Karpas-422 (cell line): ENCODE measurements at regions not wholly inside any gene's neighbourhood (a gene's known extent, or its start where the extent isn't known, plus 50 kb on each side); places are given as distances from the start of the nearest gene placed in this dataset.
"Not testable (repeated sequence)": the region's sequence is repeated elsewhere in the genome, so short reads cannot be mapped to it uniquely, and the experiment has no call there.

ENCODE experiments used
- DNase-seq: peaks from one replicate; pipeline ENCODE4 v3.0.0-alpha.2; 2015
- H2AFZ ChIP-seq: fragments of 200-600 bp; sonication (generic); 2 replicates; pipeline ENCODE4 v1.6.1; 2014; ENCODE audit warnings: antibody characterized with exemption, low read length, mixed read lengths
- H3K27ac ChIP-seq: fragments of 200-600 bp; sonication (generic); 2 replicates; pipeline ENCODE4 v1.5.1; 2014; ENCODE audit warnings: mild to moderate bottlenecking, low read length, moderate library complexity
- H3K27me3 ChIP-seq: fragments of 200-600 bp; sonication (generic); 2 replicates; pipeline ENCODE4 v1.6.1; 2014; ENCODE audit warnings: low read length, mixed read lengths
- H3K36me3 ChIP-seq: fragments of 200-600 bp; sonication (generic); 2 replicates; pipeline ENCODE4 v1.6.1; 2014; ENCODE audit warnings: low read length, mixed read lengths; ENCODE audit not compliant: insufficient read depth
- H3K4me1 ChIP-seq: fragments of 200-600 bp; sonication (generic); 2 replicates; pipeline ENCODE4 v1.6.1; 2014; ENCODE audit warnings: mild to moderate bottlenecking, low read length, mixed read lengths
- H3K4me2 ChIP-seq: fragments of 200-600 bp; sonication (generic); 2 replicates; pipeline ENCODE4 v1.6.1; 2014; ENCODE audit warnings: low read length, low read depth, mild to moderate bottlenecking; ENCODE audit not compliant: poor library complexity, severe bottlenecking
- H3K4me3 ChIP-seq: fragments of 200-600 bp; sonication (generic); 2 replicates; pipeline ENCODE4 v1.5.1; 2014; ENCODE audit warnings: mild to moderate bottlenecking, antibody characterized with exemption, low read length, mixed read lengths
- H3K79me2 ChIP-seq: fragments of 200-600 bp; sonication (generic); 2 replicates; pipeline ENCODE4 v1.6.1; 2014; ENCODE audit warnings: mild to moderate bottlenecking, low read length, mixed read lengths
- H3K9ac ChIP-seq: fragments of 200-600 bp; sonication (generic); 2 replicates; pipeline ENCODE4 v1.6.0; 2014; ENCODE audit warnings: low read length
- H3K9me2 ChIP-seq: fragments of 200-600 bp; sonication (generic), shearing (Covaris generic); replicated peaks from 2 replicates; pipeline ENCODE4 v1.6.0; 2014; ENCODE audit warnings: mild to moderate bottlenecking, low read length, moderate library complexity; ENCODE audit not compliant: insufficient read depth
- H3K9me3 ChIP-seq: fragments of 300-700, 200-600 bp; sonication (generic); 2 replicates; pipeline ENCODE4 v1.6.1; 2014; ENCODE audit warnings: low read length, mixed read lengths
- H4K20me1 ChIP-seq: fragments of 200-600 bp; sonication (generic); 2 replicates; pipeline ENCODE4 v1.6.1; 2014; ENCODE audit warnings: mild to moderate bottlenecking, antibody characterized with exemption, low read length, low read depth; ENCODE audit not compliant: insufficient read depth

- no peaks in the 10 kb centered on the region for H3K79me2 ChIP-seq
- H3K4me2 ChIP-seq, result no peak overlapping the region
- no peaks in the 10 kb centered on the region for H4K20me1 ChIP-seq
- no peaks in the 10 kb centered on the region for H3K4me1 ChIP-seq
- no peak overlapping the region for H3K9ac ChIP-seq
- H2AFZ ChIP-seq, result no peak overlapping the region
- no peaks in the 10 kb centered on the region for H3K9me2 ChIP-seq
- no peaks in the 10 kb centered on the region for H3K27me3 ChIP-seq
- peaks cover 47% of the 10 kb centered on the region for H3K9me3 ChIP-seq
- no peak overlapping the region for H3K4me3 ChIP-seq
- H3K36me3 ChIP-seq, result no peaks in the 10 kb centered on the region
- no peak overlapping the region for H3K27ac ChIP-seq
- DNase-seq, result no peak
Observed at GRCh38 chr4:161285461-161285860, 878.3 kb downstream of the FSTL5 start.

DNA sequence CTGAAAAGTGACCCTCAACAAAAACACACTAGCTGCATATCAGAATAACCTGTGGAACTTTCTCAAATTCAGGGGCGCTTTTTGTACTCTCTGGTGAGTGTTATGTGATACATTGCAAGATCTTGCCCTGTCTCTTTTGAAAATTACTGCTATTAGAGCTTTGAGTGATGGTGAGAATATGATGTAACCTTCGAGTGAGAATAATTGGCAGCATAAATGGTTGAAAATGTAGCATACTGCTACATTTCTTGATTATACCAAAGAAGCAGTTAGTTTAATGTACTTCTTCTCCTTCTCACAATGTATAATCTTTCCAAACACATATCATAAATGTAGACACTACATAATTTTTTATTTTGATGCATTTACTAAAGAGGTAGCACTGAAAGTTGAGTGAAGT lies 882.9 kb downstream of the FSTL5 start:
- H3K4me3 ChIP-seq, result no peak overlapping the region
- no peak for DNase-seq
- H2AFZ ChIP-seq, result no peak overlapping the region
- no peak overlapping the region for H3K27ac ChIP-seq
- H3K9ac ChIP-seq, result no peak overlapping the region
- no peaks in the 10 kb centered on the region for H3K9me2 ChIP-seq
- no peaks in the 10 kb centered on the region for H3K36me3 ChIP-seq
- no peaks in the 10 kb centered on the region for H3K4me1 ChIP-seq
- no peaks in the 10 kb centered on the region for H3K27me3 ChIP-seq
- H3K9me3 ChIP-seq, result peaks cover 48% of the 10 kb centered on the region
- H4K20me1 ChIP-seq, result no peaks in the 10 kb centered on the region
- no peaks in the 10 kb centered on the region for H3K79me2 ChIP-seq
- no peak overlapping the region for H3K4me2 ChIP-seq

DNA sequence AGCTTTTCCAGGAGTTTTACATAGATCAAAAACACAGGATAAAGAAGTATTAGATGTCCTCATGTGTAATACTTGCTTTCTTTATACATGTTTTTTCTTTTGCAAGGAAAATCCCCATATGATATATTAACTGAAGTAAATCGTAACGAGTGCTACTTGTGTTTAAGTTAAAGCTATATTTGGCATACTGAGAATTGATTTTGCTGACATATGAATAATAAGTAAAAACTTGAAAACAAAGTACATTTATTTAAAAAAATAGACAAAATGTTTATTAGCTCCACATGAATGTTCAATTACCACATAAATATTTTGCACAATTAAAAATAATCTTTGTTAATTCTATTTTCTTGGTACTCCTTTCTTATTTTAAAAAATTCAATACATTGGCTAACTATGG lies 884.7 kb downstream of the FSTL5 start:
- no peak overlapping the region for H3K27ac ChIP-seq
- no peak overlapping the region for H3K9ac ChIP-seq
- no peak overlapping the region for H3K4me3 ChIP-seq
- no peak overlapping the region for H3K4me2 ChIP-seq
- no peak overlapping the region for H2AFZ ChIP-seq
- no peaks in the 10 kb centered on the region; the same call in 1 of the 2 replicates for H3K9me2 ChIP-seq
- DNase-seq, result no peak
- no peaks in the 10 kb centered on the region for H4K20me1 ChIP-seq
- no peaks in the 10 kb centered on the region for H3K79me2 ChIP-seq
- peaks cover 40% of the 10 kb centered on the region for H3K9me3 ChIP-seq
- no peaks in the 10 kb centered on the region for H3K36me3 ChIP-seq
- no peaks in the 10 kb centered on the region for H3K4me1 ChIP-seq
- no peaks in the 10 kb centered on the region for H3K27me3 ChIP-seq

DNA sequence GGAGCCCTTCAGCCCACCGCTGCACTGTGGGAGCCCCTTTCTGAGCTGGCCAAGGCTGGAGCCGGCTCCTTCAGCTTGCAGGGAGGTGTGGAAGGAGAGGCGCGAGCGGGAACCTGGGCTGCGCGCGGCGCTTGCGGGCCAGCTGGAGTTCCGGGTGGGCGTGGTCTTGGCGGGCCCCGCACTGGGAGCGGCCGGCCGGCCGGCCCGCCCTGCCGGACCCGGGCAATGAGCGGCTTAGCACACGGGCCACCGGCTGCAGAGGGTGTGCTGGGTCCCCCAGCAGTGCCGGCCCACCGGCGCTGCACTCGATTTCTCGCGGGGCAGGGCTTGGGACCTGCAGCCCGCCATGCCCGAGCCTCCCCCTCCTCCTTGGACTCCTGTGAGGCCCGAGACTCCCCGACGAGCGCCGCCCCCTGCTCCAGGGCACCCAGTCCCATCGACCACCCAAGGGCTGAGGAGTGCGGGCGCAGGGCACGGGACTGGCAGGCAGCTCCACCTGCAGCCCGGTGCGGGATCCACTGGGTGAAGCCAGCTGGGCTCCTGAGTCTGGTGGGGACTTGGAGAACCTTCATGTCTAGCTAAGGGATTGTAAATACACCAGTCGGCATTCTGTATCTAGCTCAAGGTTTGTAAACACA lies 886.5 kb downstream of the FSTL5 start:
- not testable (repeated sequence) for DNase-seq

GRCh38 chr4:161273607-161274006 lies 890.2 kb downstream of the FSTL5 start:
- Histone ChIP-seq H3K9ac (no peak overlapping the region), H4K20me1 (no peaks in the 10 kb centered on the region), H3K79me2 (no peaks in the 10 kb centered on the region), H3K4me3 (no peak overlapping the region), H3K9me3 (peaks cover 19% of the 10 kb centered on the region), H3K36me3 (no peaks in the 10 kb centered on the region), H3K27me3 (no peaks in the 10 kb centered on the region), H3K4me2 (no peak overlapping the region), H3K27ac (no peak overlapping the region), H3K9me2 (no peaks in the 10 kb centered on the region; the same call in 1 of the 2 replicates), H2AFZ (no peak overlapping the region), H3K4me1 (no peaks in the 10 kb centered on the region)
- DNase-seq, result no peak

More for the DNA sequence above, 886.5 kb downstream of the FSTL5 start:
- H3K9me3 ChIP-seq, result peaks cover 36% of the 10 kb centered on the region
- not testable (repeated sequence) for H3K36me3 ChIP-seq, H3K4me3 ChIP-seq, H3K4me1 ChIP-seq, H3K9ac ChIP-seq, H4K20me1 ChIP-seq, H3K79me2 ChIP-seq, H3K27me3 ChIP-seq, H3K4me2 ChIP-seq, H2AFZ ChIP-seq, H3K9me2 ChIP-seq, H3K27ac ChIP-seq

- Histone ChIP-seq H3K27ac (no peak overlapping the region), H3K9ac (no peak overlapping the region), H3K36me3 (no peaks in the 10 kb centered on the region), H3K79me2 (no peaks in the 10 kb centered on the region), H3K9me3 (no peaks in the 10 kb centered on the region), H3K4me2 (no peak overlapping the region), H3K9me2 (no peaks in the 10 kb centered on the region), H3K4me1 (no peaks in the 10 kb centered on the region), H3K27me3 (no peaks in the 10 kb centered on the region), H3K4me3 (no peak overlapping the region), H2AFZ (no peak overlapping the region), H4K20me1 (no peaks in the 10 kb centered on the region)
- DNase-seq, result no peak
Observed at GRCh38 chr4:161260819-161261218, 903.0 kb downstream of the FSTL5 start.

GRCh38 chr4:161256716-161257115 lies 907.1 kb downstream of the FSTL5 start:
- Histone ChIP-seq H4K20me1 (no peaks in the 10 kb centered on the region), H3K9me2 (no peaks in the 10 kb centered on the region), H3K4me3 (no peak overlapping the region), H3K9me3 (no peaks in the 10 kb centered on the region), H3K79me2 (no peaks in the 10 kb centered on the region), H3K4me1 (no peaks in the 10 kb centered on the region), H3K36me3 (no peaks in the 10 kb centered on the region), H3K27me3 (no peaks in the 10 kb centered on the region), H3K9ac (no peak overlapping the region), H2AFZ (no peak overlapping the region), H3K27ac (no peak overlapping the region), H3K4me2 (no peak overlapping the region)
- DNase-seq, result peak; percentile 71

- Histone ChIP-seq H3K27me3 (no peaks in the 10 kb centered on the region), H3K9me2 (no peaks in the 10 kb centered on the region), H3K27ac (no peak overlapping the region), H3K9me3 (peaks cover 3% of the 10 kb centered on the region; the same call in 1 of the 2 replicates), H2AFZ (no peak overlapping the region), H3K4me2 (no peak overlapping the region), H3K36me3 (no peaks in the 10 kb centered on the region), H4K20me1 (no peaks in the 10 kb centered on the region), H3K4me3 (no peak overlapping the region), H3K4me1 (no peaks in the 10 kb centered on the region), H3K9ac (no peak overlapping the region), H3K79me2 (no peaks in the 10 kb centered on the region)
- DNase-seq, result no peak
Observed at GRCh38 chr4:161256172-161256571, 907.6 kb downstream of the FSTL5 start.
